ENCODE measurements at regions not wholly inside any gene's neighbourhood (a gene's known extent, or its start where the extent isn't known, plus 50 kb on each side); places are given as distances from the start of the nearest gene placed in this dataset.
"Not testable (repeated sequence)": the region's sequence is repeated elsewhere in the genome, so short reads cannot be mapped to it uniquely, and the experiment has no call there.

- Histone ChIP-seq H3K9me3 (peaks cover 22% of the 10 kb centered on the region), H3K4me1 (peaks cover 37% of the 10 kb centered on the region)
- BruUV-seq (replicated peaks); POLR2A ChIA-PET; H3K27me3 ChIP-seq (replicated peaks; ENCODE audit: control insufficient read depth, insufficient read depth, low read length); intact Hi-C loops (cut with micrococcal nuclease; ENCODE audit: unreplicated experiment); H3K36me3 ChIP-seq (ENCODE audit: control insufficient read depth, insufficient read depth, low read length); H3K4me3 ChIP-seq (ENCODE audit: low read depth, low read length); H3K27me3 Mint-ChIP-seq (ENCODE audit: insufficient read depth, unreplicated experiment); CTCF ChIA-PET: not testable (repeated sequence)
- Mint-ChIP-seq H3K4me3 (ENCODE audit: unreplicated experiment) (peak overlapping the region; percentile 65), H3K27ac (ENCODE audit: unreplicated experiment) (peak overlapping the region; percentile 86), H3K4me1 (ENCODE audit: low read depth, unreplicated experiment) (peaks cover 29% of the 10 kb centered on the region), H3K9me3 (ENCODE audit: unreplicated experiment) (peaks cover 29% of the 10 kb centered on the region), H3K36me3 (ENCODE audit: insufficient read depth, unreplicated experiment) (peaks cover 24% of the 10 kb centered on the region)
- peak; percentile 73 to 77 for DNase-seq
Measured at GRCh38 chr10:93127642-93128215, 54.0 kb downstream of the CYP26A1 start.

GRCh38 chr10:93131986-93132385, 58.3 kb downstream of the CYP26A1 start:
- H3K4me1 Mint-ChIP-seq (ENCODE audit: low read depth, unreplicated experiment), result peaks cover 13% of the 10 kb centered on the region
- ChIA-PET POLR2A (no interaction called here), CTCF (no interaction called here)
- H3K9me3 Mint-ChIP-seq (ENCODE audit: unreplicated experiment), result peaks cover 10% of the 10 kb centered on the region
- H3K4me3 Mint-ChIP-seq (ENCODE audit: unreplicated experiment), result no peak overlapping the region
- BruUV-seq (replicated peaks), result no TSS peak
- no peaks in the 10 kb centered on the region for H3K27me3 Mint-ChIP-seq (ENCODE audit: insufficient read depth, unreplicated experiment)
- TF ChIP-seq CTCF (IDR thresholded peaks at IDR 0.05; ENCODE audit: insufficient read depth in 1 of 2, low read depth in 1 of 2, low read length in 1 of 2, severe bottlenecking in 1 of 2, unreplicated experiment in 1 of 2), result no peak
- Histone ChIP-seq H3K27me3 (replicated peaks; ENCODE audit: control insufficient read depth, insufficient read depth, low read length) (no peaks in the 10 kb centered on the region), H3K4me3 (ENCODE audit: low read depth, low read length) (no peak overlapping the region), H3K4me1 (peaks cover 20% of the 10 kb centered on the region), H3K36me3 (ENCODE audit: control insufficient read depth, insufficient read depth, low read length) (no peaks in the 10 kb centered on the region), H3K9me3 (peaks cover 6% of the 10 kb centered on the region)
- peaks cover 18% of the 10 kb centered on the region for H3K36me3 Mint-ChIP-seq (ENCODE audit: insufficient read depth, unreplicated experiment)
- intact Hi-C loops (cut with micrococcal nuclease; ENCODE audit: unreplicated experiment), result no loop called here
- no peak overlapping the region for H3K27ac Mint-ChIP-seq (ENCODE audit: unreplicated experiment)
- no peak for DNase-seq

GRCh38 chr10:93138113-93138870, 64.6 kb downstream of the CYP26A1 start:
- H3K36me3 Mint-ChIP-seq (ENCODE audit: insufficient read depth, unreplicated experiment), result no peaks in the 10 kb centered on the region
- H3K4me3 Mint-ChIP-seq (ENCODE audit: unreplicated experiment), result no peak overlapping the region
- ChIA-PET CTCF (no interaction called here), POLR2A (no interaction called here)
- no peak overlapping the region for H3K27ac Mint-ChIP-seq (ENCODE audit: unreplicated experiment)
- H3K4me1 Mint-ChIP-seq (ENCODE audit: low read depth, unreplicated experiment), result no peaks in the 10 kb centered on the region
- intact Hi-C loops (cut with micrococcal nuclease; ENCODE audit: unreplicated experiment), result no loop called here
- no peak for DNase-seq
- no peaks in the 10 kb centered on the region for H3K27me3 Mint-ChIP-seq (ENCODE audit: insufficient read depth, unreplicated experiment)
- Histone ChIP-seq H3K36me3 (ENCODE audit: control insufficient read depth, insufficient read depth, low read length) (no peaks in the 10 kb centered on the region), H3K4me1 (no peaks in the 10 kb centered on the region), H3K27me3 (replicated peaks; ENCODE audit: control insufficient read depth, insufficient read depth, low read length) (no peaks in the 10 kb centered on the region), H3K4me3 (ENCODE audit: low read depth, low read length) (no peak overlapping the region), H3K9me3 (no peaks in the 10 kb centered on the region)
- H3K9me3 Mint-ChIP-seq (ENCODE audit: unreplicated experiment), result peaks cover 18% of the 10 kb centered on the region
- BruUV-seq (replicated peaks), result no TSS peak
- TF ChIP-seq CTCF (IDR thresholded peaks at IDR 0.05; ENCODE audit: insufficient read depth in 1 of 2, low read depth in 1 of 2, low read length in 1 of 2, severe bottlenecking in 1 of 2, unreplicated experiment in 1 of 2), result no peak
